Left lung (tissue), 4 donors: ENCODE measurements at regions not wholly inside any gene's neighbourhood (a gene's known extent, or its start where the extent isn't known, plus 50 kb on each side); places are given as distances from the start of the nearest gene placed in this dataset.

Experiments used
- ATAC-seq: fragments of 200-7000 bp; cut with Tn5 transposase; one replicate; pipeline ENCODE4 v1.9.1; 2020; ENCODE audit warnings: moderate library complexity
- DNase-seq, 4 donors: peaks; one replicate each; pipeline ENCODE4 v3.0.0-alpha.2; 2013 to 2020
- H3K27ac ChIP-seq, 2 donors: fragments of 200-600 bp; sonication (generic) in 1 of 2; one replicate each; pipeline versions ENCODE4 v1.5.0 to v1.8.0; 2020 to 2021
- H3K27me3 ChIP-seq, 2 donors: fragments of 200-600 bp; sonication (generic) in 1 of 2; one replicate each; pipeline versions ENCODE4 v1.5.0 to v1.8.0; 2020 to 2021
- H3K36me3 ChIP-seq, 2 donors: fragments of 200-600 bp; sonication (generic) in 1 of 2; one replicate each; pipeline versions ENCODE4 v1.5.0 to v1.8.0; 2020 to 2021
- H3K4me1 ChIP-seq, 2 donors: fragments of 200-600 bp; one replicate each; pipeline ENCODE4 v1.8.0; 2021
- H3K4me3 ChIP-seq, 2 donors: fragments of 200-600 bp; sonication (generic) in 1 of 2; one replicate each; pipeline versions ENCODE4 v1.5.0 to v1.8.0; 2020 to 2021; ENCODE audit warnings: mild to moderate bottlenecking in 1 of 2
- H3K9me3 ChIP-seq, 2 donors: fragments of 200-600 bp; sonication (generic) in 1 of 2; one replicate each; pipeline versions ENCODE4 v1.5.0 to v1.8.0; 2020 to 2021
- intact Hi-C, 2 donors: fragments of 100-400 bp; cut with DNase I; formaldehyde crosslinking; loops; one replicate each; pipeline versions ENCODE4 v1.11.2 to v1.14.2; 2022
- TF ChIP-seq, protein P1 (sequence below), 2 donors: fragments of 200-600 bp; sonication (generic) in 1 of 2; IDR thresholded peaks; one replicate each; pipeline versions ENCODE4 v1.5.0 to v1.8.0; 2021; ENCODE audit warnings: antibody characterized with exemption in 2 of 2
- donor health status: DM: no; HTN: yes; CAD: no.
- donor health status: DM: no; HTN: no; CAD: no.

GRCh38 chr3:103991-104390 lies 92.6 kb upstream of the CHL1 start:
- TF ChIP-seq, protein P1, sequence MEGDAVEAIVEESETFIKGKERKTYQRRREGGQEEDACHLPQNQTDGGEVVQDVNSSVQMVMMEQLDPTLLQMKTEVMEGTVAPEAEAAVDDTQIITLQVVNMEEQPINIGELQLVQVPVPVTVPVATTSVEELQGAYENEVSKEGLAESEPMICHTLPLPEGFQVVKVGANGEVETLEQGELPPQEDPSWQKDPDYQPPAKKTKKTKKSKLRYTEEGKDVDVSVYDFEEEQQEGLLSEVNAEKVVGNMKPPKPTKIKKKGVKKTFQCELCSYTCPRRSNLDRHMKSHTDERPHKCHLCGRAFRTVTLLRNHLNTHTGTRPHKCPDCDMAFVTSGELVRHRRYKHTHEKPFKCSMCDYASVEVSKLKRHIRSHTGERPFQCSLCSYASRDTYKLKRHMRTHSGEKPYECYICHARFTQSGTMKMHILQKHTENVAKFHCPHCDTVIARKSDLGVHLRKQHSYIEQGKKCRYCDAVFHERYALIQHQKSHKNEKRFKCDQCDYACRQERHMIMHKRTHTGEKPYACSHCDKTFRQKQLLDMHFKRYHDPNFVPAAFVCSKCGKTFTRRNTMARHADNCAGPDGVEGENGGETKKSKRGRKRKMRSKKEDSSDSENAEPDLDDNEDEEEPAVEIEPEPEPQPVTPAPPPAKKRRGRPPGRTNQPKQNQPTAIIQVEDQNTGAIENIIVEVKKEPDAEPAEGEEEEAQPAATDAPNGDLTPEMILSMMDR (IDR thresholded peaks at IDR 0.05): no peak
- no peaks in the 10 kb centered on the region for H3K36me3 ChIP-seq
- no peaks in the 10 kb centered on the region for H3K27me3 ChIP-seq
- H3K27ac ChIP-seq: no peak overlapping the region
- H3K9me3 ChIP-seq: no peaks in the 10 kb centered on the region
- H3K4me3 ChIP-seq: no peak overlapping the region
- intact Hi-C loops: no loop called here
- ATAC-seq: no peak
- no peak for DNase-seq
- no peaks in the 10 kb centered on the region for H3K4me1 ChIP-seq

DNA sequence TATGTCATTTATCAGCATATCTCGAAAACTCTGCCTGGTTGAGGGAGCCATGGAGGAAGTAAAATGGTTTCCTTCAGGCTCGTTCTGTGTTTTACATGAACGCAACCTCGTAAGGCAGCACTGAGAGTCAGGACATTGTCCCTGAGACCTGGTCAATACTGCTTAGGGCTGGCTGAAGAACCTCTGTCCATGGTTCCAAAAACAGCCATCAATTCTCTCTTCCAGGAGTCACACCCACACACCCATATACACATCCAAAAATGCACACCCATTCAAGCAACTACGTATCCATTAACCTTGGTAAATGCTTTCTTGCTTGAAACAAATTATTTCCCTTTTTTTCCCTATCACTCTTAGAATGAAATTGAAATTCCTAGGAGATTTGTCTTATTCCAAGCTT lies 91.0 kb upstream of the CHL1 start:
- Histone ChIP-seq H3K27ac (no peak overlapping the region), H3K36me3 (no peaks in the 10 kb centered on the region), H3K9me3 (no peaks in the 10 kb centered on the region), H3K27me3 (no peaks in the 10 kb centered on the region), H3K4me3 (no peak overlapping the region), H3K4me1 (no peaks in the 10 kb centered on the region)
- ATAC-seq (no peak), DNase-seq (no peak)
- intact Hi-C loops: no loop called here
- TF ChIP-seq, protein P1 (IDR thresholded peaks at IDR 0.05): no peak

GRCh38 chr3:106619-107018 lies 89.9 kb upstream of the CHL1 start:
- ATAC-seq: no peak
- Histone ChIP-seq H3K36me3 (no peaks in the 10 kb centered on the region), H3K27ac (no peak overlapping the region), H3K27me3 (no peaks in the 10 kb centered on the region), H3K9me3 (no peaks in the 10 kb centered on the region), H3K4me3 (no peak overlapping the region), H3K4me1 (no peaks in the 10 kb centered on the region)
- TF ChIP-seq, protein P1 (IDR thresholded peaks at IDR 0.05): no peak
- intact Hi-C loops: no loop called here
- no peak for DNase-seq

DNA sequence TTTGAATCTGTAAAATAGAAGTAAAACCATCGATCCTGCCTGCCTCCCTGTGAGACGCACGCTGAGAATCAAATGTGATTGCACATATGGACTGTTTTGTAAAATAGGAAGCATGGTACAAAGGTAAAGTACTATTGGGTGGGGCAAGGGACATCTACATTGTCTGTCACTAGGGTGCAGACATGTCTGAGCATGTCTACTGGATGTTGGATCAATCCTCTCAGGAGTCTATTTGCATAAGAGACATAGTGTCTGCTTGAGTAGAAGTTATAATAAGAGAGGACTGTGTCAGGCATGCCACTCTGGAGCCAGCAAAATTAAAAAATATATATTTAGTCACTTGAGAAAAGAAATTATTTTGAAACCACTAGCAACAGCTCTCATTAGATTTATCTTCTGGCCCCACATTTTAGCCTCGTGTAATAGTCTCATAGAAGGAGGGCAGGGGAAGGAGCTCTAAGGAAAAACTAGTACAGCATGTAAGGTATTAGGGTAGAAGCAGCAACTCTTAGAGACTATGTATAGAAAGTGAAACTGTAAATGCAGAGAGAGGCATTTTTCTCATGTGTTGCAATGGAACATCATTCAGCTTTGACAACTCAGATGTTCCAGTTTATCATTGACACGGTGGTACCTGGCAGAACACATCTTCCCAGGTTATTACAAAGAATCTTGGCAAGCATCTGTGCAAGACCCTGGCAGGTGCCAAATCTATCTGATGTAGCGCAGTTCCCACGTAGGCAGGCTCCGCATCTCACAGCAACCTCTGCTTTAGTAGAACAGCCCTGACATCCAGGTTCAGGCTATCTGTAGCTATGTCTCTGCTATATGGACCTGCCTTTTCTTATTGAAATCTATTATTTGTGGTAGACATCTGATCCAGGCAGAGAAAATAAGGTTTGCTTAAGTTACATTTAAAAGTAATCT lies 85.2 kb upstream of the CHL1 start:
- H3K4me3 ChIP-seq: no peak overlapping the region
- H3K9me3 ChIP-seq: no peaks in the 10 kb centered on the region
- no peak overlapping the region for H3K27ac ChIP-seq
- intact Hi-C loops: no loop called here
- H3K36me3 ChIP-seq: no peaks in the 10 kb centered on the region
- no peaks in the 10 kb centered on the region for H3K4me1 ChIP-seq
- ATAC-seq (no peak), DNase-seq (peak in 1 of 4 donors; percentile 10)
- TF ChIP-seq, protein P1 (IDR thresholded peaks at IDR 0.05): no peak
- H3K27me3 ChIP-seq: no peaks in the 10 kb centered on the region

DNA sequence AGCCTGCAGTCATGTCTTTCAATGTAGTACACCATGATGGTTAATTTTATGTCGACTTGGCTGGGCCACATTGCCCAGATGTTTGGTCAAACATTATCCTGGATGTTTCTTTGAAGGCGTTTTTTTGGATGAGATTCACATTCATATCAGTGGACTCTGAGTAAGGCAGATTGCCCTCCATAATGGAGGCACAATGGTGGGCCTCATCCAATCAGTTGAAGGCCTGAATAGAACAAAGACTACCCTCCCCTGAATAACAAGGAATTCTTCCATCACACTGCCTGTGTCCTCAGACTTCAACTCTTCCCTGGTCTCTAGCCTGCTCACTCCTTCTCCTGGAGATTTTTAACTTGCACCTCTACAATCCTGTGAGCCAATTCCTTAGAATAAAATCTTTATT lies 83.8 kb upstream of the CHL1 start:
- H3K27me3 ChIP-seq: no peaks in the 10 kb centered on the region
- intact Hi-C loops: no loop called here
- ATAC-seq (no peak), DNase-seq (no peak)
- TF ChIP-seq, protein P1 (IDR thresholded peaks at IDR 0.05): no peak
- H3K4me3 ChIP-seq: no peak overlapping the region
- H3K27ac ChIP-seq: no peak overlapping the region
- no peaks in the 10 kb centered on the region for H3K36me3 ChIP-seq
- no peaks in the 10 kb centered on the region for H3K4me1 ChIP-seq
- H3K9me3 ChIP-seq: no peaks in the 10 kb centered on the region
